DMS53 treated with DMSO at 0.1 percent for 48 hours (cell line): ENCODE measurements at regions not wholly inside any gene's neighbourhood (a gene's known extent, or its start where the extent isn't known, plus 50 kb on each side); places are given as distances from the start of the nearest gene placed in this dataset.
"Not testable (repeated sequence)": the region's sequence is repeated elsewhere in the genome, so short reads cannot be mapped to it uniquely, and the experiment has no call there.

Experiments
- DNase-seq: peaks from one replicate; lab custom pipeline; 2025; ENCODE audit not compliant: unreplicated experiment; lab: John Stamatoyannopoulos, UW

GRCh38 chr4:112940336-112940735, 109.1 kb upstream of the ANK2 start:
- no peak for DNase-seq

- DNase-seq = no peak
Measured at GRCh38 chr4:112942077-112942476, 107.4 kb upstream of the ANK2 start.

- DNase-seq = no peak
Measured at GRCh38 chr4:112942997-112943396, 106.5 kb upstream of the ANK2 start.

- DNase-seq = no peak
Measured at GRCh38 chr4:112944006-112944405, 105.4 kb upstream of the ANK2 start.

GRCh38 chr4:112946127-112946526, 103.3 kb upstream of the ANK2 start:
- DNase-seq = no peak

GRCh38 chr4:112947616-112948015, 101.8 kb upstream of the ANK2 start:
- no peak for DNase-seq

- peak; percentile 25 for DNase-seq
Measured at GRCh38 chr4:112951362-112952312, 97.8 kb upstream of the ANK2 start.

- DNase-seq = no peak
Measured at GRCh38 chr4:112952313-112952700, 97.1 kb upstream of the ANK2 start.

GRCh38 chr4:112953262-112953661, 96.2 kb upstream of the ANK2 start:
- DNase-seq = no peak

- DNase-seq = no peak
Measured at GRCh38 chr4:112954286-112954685, 95.2 kb upstream of the ANK2 start.

- no peak for DNase-seq
Measured at GRCh38 chr4:112956484-112956896, 93.0 kb upstream of the ANK2 start.

GRCh38 chr4:112957764-112958163, 91.7 kb upstream of the ANK2 start:
- not testable (repeated sequence) for DNase-seq

GRCh38 chr4:112966701-112967488, 82.6 kb upstream of the ANK2 start:
- no peak for DNase-seq

GRCh38 chr4:112968451-112969159, 80.8 kb upstream of the ANK2 start:
- no peak for DNase-seq

- no peak for DNase-seq
Measured at GRCh38 chr4:112970903-112971302, 78.5 kb upstream of the ANK2 start.

GRCh38 chr4:112973750-112974251, 75.7 kb upstream of the ANK2 start:
- DNase-seq = no peak

- no peak for DNase-seq
Measured at GRCh38 chr4:112975567-112976355, 73.7 kb upstream of the ANK2 start.

GRCh38 chr4:112978691-112979472, 70.6 kb upstream of the ANK2 start:
- DNase-seq = no peak

GRCh38 chr4:112979881-112980421, 69.5 kb upstream of the ANK2 start:
- DNase-seq = no peak
